OCI-LY1 (cell line): ENCODE measurements at regions not wholly inside any gene's neighbourhood (a gene's known extent, or its start where the extent isn't known, plus 50 kb on each side); places are given as distances from the start of the nearest gene placed in this dataset.

Source experiments
- EZH2 ChIP-seq: fragments of 200-600 bp; sonication (generic), shearing (Covaris generic); IDR thresholded peaks from 2 replicates; pipeline ENCODE4 v1.8.0; 2017; ENCODE audit warnings: borderline replicate concordance, mixed run types, mild to moderate bottlenecking, antibody characterized with exemption, low read length, moderate library complexity, mixed read lengths
- TF ChIP-seq, protein P1 (sequence below): fragments of 200-600 bp; sonication (generic), shearing (Covaris generic); IDR thresholded peaks from 2 replicates; pipeline ENCODE4 v1.5.1; 2017; ENCODE audit warnings: mild to moderate bottlenecking, antibody characterized with exemption, low read length, moderate library complexity, mixed read lengths

DNA sequence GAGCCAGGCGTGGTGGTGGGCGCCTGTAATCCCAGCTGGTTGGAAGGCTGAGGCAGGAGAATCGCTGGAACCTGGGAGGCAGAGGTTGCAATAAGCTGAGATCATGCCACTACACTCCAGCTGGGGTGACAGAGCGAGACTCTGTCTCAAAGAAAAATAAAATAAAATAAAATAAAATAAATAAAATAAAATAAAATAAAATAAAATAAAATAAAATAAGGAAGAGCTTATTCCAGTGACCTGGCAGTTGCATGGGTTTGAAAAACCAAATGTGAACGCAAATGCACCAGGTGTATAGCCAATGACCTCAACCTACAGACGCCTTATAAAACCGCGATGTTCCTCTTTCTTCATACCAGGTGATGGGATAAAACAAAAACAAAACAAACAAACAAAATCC lies 995.7 kb downstream of the TYW1 start:
- TF ChIP-seq, protein P1, sequence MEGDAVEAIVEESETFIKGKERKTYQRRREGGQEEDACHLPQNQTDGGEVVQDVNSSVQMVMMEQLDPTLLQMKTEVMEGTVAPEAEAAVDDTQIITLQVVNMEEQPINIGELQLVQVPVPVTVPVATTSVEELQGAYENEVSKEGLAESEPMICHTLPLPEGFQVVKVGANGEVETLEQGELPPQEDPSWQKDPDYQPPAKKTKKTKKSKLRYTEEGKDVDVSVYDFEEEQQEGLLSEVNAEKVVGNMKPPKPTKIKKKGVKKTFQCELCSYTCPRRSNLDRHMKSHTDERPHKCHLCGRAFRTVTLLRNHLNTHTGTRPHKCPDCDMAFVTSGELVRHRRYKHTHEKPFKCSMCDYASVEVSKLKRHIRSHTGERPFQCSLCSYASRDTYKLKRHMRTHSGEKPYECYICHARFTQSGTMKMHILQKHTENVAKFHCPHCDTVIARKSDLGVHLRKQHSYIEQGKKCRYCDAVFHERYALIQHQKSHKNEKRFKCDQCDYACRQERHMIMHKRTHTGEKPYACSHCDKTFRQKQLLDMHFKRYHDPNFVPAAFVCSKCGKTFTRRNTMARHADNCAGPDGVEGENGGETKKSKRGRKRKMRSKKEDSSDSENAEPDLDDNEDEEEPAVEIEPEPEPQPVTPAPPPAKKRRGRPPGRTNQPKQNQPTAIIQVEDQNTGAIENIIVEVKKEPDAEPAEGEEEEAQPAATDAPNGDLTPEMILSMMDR = no peak
- TF ChIP-seq EZH2 = no peak
